Naive B cell (primary cell): ENCODE measurements at regions not wholly inside any gene's neighbourhood (a gene's known extent, or its start where the extent isn't known, plus 50 kb on each side); places are given as distances from the start of the nearest gene placed in this dataset.

ENCODE experiments used
- ATAC-seq, 2 donors: fragments of 150-1000 bp; cut with Tn5 transposase; 2 replicates each; pipeline ENCODE4 v1.10.0; 2021; ENCODE audit warnings: low read depth in 2 of 2, mild to moderate bottlenecking in 2 of 2, moderate library complexity in 2 of 2
- DNase-seq: peaks from one replicate; pipeline ENCODE4 v3.0.0; 2022
- H3K27ac Mint-ChIP-seq, 6 donors: one replicate each; pipeline ENCODE4 v1.8.0; 2020 to 2022; ENCODE audit warnings: mild to moderate bottlenecking in 6 of 6, mixed read lengths in 6 of 6, moderate library complexity in 5 of 6, inconsistent platforms in 2 of 6
- H3K27me3 Mint-ChIP-seq, 3 donors: one replicate each; pipeline ENCODE4 v1.8.0; 2021 to 2022; ENCODE audit warnings: mixed read lengths in 3 of 3, mild to moderate bottlenecking in 1 of 3
- H3K36me3 Mint-ChIP-seq, 2 donors: one replicate each; pipeline ENCODE4 v1.8.0; 2020 to 2022; ENCODE audit warnings: mixed read lengths in 2 of 2, inconsistent platforms in 1 of 2, mild to moderate bottlenecking in 1 of 2
- H3K4me1 Mint-ChIP-seq, 3 donors: one replicate each; pipeline ENCODE4 v1.8.0; 2020 to 2022; ENCODE audit warnings: mixed read lengths in 3 of 3, inconsistent platforms in 1 of 3, mild to moderate bottlenecking in 1 of 3, moderate library complexity in 1 of 3
- H3K4me3 Mint-ChIP-seq, 8 donors: one replicate each; pipeline ENCODE4 v1.8.0; 2020 to 2022; ENCODE audit warnings: mild to moderate bottlenecking in 8 of 8, mixed read lengths in 8 of 8, moderate library complexity in 8 of 8, inconsistent platforms in 2 of 8
- H3K9me3 Mint-ChIP-seq, 7 donors: one replicate each; pipeline ENCODE4 v1.8.0; 2020 to 2022; ENCODE audit warnings: mixed read lengths in 7 of 7, mild to moderate bottlenecking in 5 of 7, inconsistent platforms in 2 of 7, moderate library complexity in 1 of 7

DNA sequence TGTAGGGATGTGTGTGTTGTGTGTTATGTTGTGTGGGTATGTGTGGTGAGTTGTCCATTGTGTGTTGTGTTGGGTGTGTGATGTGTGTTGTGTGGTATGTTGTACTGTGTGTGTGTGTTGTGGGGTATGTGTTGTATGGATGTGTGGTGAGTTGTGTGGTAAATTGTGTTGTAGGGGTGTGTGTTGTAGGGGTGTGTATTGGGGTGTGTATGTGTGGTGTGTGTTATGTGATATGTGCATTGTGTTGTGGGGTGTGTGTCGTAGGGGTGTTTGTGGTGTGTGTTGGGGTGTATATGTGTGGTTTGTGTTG lies 97.8 kb upstream of the PODXL start:
- DNase-seq = no peak
- Mint-ChIP-seq H3K4me1 (peaks cover 0 to 9% (median 0%) of the 10 kb centered on the region in 3 donors), H3K9me3 (no peaks in the 10 kb centered on the region), H3K27me3 (peaks cover 4 to 17% (median 12%) of the 10 kb centered on the region in 3 donors), H3K27ac (peak overlapping the region in 1 of 6 donors; percentile 18), H3K36me3 (no peaks in the 10 kb centered on the region), H3K4me3 (no peak overlapping the region)
- ATAC-seq = no peak

DNA sequence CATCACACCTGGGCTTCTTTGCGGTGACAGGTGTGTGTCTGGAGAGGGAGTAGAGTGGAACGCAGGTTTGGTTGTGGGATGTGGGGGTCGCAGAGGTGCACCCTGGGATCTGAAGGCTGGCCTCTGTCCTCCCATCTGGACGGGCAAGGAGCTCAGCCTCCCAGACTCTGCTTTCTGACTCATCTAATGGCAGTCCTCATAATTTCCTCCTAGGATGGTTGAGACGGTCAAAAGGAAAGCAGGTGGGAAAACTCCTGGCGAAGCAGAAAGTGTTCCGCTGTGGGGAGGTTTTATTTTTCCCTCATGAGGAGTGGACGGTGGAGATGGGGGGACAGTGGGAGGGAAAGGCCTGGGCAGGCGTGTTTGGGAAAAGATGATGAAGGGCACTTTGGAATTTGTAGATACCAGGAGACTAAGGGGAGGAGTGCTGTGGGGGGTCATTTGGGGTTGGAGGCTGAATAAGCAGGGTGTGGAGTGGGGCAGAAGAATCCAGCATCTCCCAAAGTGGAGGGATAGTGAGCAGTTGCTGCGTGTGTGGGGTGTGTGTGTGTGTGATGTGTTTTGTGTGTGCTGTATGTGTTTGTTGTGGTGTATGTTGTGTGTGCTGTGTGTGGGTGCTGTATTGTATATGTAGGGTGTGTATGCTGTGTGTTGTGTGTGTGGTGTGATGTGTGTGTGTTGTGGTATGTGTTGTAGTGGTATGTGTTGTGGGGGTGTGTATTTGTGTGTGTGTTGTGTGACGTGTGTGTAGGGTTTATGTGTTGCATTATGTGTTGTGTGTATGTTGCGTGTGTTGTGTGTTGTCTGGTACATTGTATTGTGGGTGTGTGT lies 97.2 kb upstream of the PODXL start:
- no peaks in the 10 kb centered on the region for H3K36me3 Mint-ChIP-seq
- H3K27ac Mint-ChIP-seq = peak overlapping the region in 2 of 6 donors; percentile 73 to 86

DNA sequence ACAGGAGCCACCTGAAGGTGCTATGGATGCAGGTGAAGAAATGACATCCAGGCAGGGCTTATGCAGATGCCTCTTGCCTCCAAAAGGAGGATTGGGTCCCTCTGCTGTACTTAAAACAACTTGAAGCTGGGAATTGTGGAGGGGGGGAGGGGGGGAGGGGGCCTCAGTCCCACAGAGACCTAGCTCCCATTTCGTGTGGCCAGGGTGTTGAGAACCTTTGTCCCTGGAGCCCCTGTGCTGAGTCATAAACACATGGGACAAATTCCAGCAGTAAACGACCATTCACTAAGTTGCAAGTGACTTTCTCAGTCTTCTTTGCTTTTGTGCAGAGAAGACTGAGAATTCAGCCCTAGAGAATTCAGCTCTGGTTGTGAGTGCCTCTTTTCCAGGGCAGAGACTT lies 96.5 kb upstream of the PODXL start:
- Mint-ChIP-seq H3K9me3 (no peaks in the 10 kb centered on the region), H3K36me3 (no peaks in the 10 kb centered on the region), H3K27ac (no peak overlapping the region), H3K4me3 (no peak overlapping the region), H3K4me1 (peaks cover 0 to 9% (median 0%) of the 10 kb centered on the region in 3 donors), H3K27me3 (peaks cover 4 to 17% (median 13%) of the 10 kb centered on the region in 3 donors)
- no peak for DNase-seq
- ATAC-seq = no peak

More for the DNA sequence above, 97.2 kb upstream of the PODXL start:
- peaks cover 0 to 9% (median 0%) of the 10 kb centered on the region in 3 donors for H3K4me1 Mint-ChIP-seq
- no peak overlapping the region for H3K4me3 Mint-ChIP-seq
- no peak for DNase-seq
- no peaks in the 10 kb centered on the region for H3K9me3 Mint-ChIP-seq
- no peak for ATAC-seq
- H3K27me3 Mint-ChIP-seq = peaks cover 4 to 17% (median 12%) of the 10 kb centered on the region in 3 donors

DNA sequence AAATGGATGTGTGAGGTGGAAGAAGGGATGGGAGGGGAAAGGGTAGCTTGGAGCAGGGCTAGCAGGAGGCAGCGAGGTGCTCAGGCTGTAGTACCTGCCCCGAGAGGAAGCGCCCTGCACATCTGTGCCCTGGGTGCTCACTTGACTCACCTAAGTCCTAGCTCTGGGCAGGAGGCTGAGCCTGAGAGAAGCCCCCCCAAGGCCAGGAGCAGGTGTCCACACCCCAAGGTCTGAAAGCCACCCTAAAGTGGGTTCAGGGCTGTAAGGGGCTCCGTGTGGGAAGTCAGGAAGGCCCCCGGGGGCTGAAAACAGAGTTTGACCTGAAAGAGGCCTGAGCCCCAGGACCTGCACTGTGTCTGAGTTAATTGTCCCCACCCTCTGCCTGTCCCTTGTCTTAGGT lies 95.8 kb upstream of the PODXL start:
- peaks cover under 1 to 19% (median 17%) of the 10 kb centered on the region in 3 donors for H3K27me3 Mint-ChIP-seq
- H3K4me1 Mint-ChIP-seq = peaks cover 0 to 9% (median 0%) of the 10 kb centered on the region in 3 donors
- H3K4me3 Mint-ChIP-seq = no peak overlapping the region
- DNase-seq (no peak), ATAC-seq (no peak)
- peak overlapping the region in 1 of 6 donors; percentile 18 for H3K27ac Mint-ChIP-seq
- no peaks in the 10 kb centered on the region for H3K36me3 Mint-ChIP-seq
- no peaks in the 10 kb centered on the region for H3K9me3 Mint-ChIP-seq

GRCh38 chr7:131649879-131650278 lies 93.5 kb upstream of the PODXL start:
- Mint-ChIP-seq H3K27ac (no peak overlapping the region), H3K4me3 (no peak overlapping the region), H3K9me3 (no peaks in the 10 kb centered on the region)

DNA sequence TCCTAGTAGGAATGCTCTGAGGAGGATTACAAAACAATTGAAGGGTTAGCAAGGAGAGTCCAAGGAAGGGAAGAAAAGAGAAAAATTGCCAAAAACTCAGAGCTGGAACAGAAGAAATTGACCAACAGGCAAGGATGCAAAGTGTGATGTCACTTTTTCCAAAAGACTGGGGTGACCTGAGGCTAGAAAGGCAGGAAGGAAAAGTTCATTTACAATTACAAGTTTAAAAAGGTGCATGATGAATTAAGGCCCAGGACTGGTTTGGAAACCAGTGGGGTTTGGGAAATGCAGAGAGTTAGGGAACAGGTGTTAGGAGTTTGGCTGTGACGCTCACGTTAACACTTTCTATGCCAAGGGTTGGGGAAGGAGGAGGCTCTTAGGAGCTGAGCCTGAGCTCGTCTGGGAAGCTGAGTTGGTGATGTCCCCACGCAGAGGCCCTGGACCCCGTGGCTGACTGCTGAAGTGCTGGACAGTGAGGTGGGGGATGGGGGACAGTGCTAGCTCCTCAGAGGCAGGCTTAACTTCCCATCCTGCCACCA lies 92.6 kb upstream of the PODXL start:
- Mint-ChIP-seq H3K27ac (no peak overlapping the region), H3K36me3 (no peaks in the 10 kb centered on the region), H3K4me1 (peaks cover 0 to 4% (median 0%) of the 10 kb centered on the region in 3 donors), H3K27me3 (peaks cover 5 to 26% (median 17%) of the 10 kb centered on the region in 3 donors), H3K9me3 (peaks cover 0 to 1% (median 0%) of the 10 kb centered on the region in 7 donors), H3K4me3 (no peak overlapping the region)
- DNase-seq (no peak), ATAC-seq (no peak)

More at GRCh38 chr7:131649879-131650278, 93.5 kb upstream of the PODXL start:
- ATAC-seq = no peak
- Mint-ChIP-seq H3K36me3 (no peaks in the 10 kb centered on the region), H3K27me3 (peaks cover 2 to 21% (median 20%) of the 10 kb centered on the region in 3 donors), H3K4me1 (peaks cover 0 to 9% (median 0%) of the 10 kb centered on the region in 3 donors)
- DNase-seq = no peak

DNA sequence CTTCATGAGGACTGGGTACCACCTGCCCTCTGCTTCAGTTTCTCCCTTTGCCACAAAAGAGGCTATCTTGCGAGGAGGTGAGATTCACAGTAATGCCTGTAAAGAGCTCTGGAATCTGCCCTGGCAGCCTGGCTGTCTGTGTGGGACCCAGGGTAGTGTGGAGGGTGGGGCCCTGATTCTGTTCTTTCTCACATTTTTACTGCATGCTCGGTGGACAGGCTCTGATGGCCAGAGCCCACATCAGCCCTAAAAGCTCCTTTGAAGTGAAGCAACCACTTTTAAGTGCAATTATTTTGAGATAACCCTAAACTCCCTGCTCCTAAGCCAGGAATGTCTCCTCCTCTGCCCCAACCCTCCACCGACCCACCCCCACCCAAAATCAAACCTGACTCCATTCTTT lies 92.1 kb upstream of the PODXL start:
- Mint-ChIP-seq H3K4me1 (no peaks in the 10 kb centered on the region), H3K27me3 (peaks cover 5 to 21% (median 12%) of the 10 kb centered on the region in 3 donors), H3K9me3 (peaks cover 0 to 1% (median 0%) of the 10 kb centered on the region in 7 donors), H3K36me3 (no peaks in the 10 kb centered on the region), H3K4me3 (no peak overlapping the region), H3K27ac (no peak overlapping the region)
- DNase-seq = no peak
- ATAC-seq = no peak

DNA sequence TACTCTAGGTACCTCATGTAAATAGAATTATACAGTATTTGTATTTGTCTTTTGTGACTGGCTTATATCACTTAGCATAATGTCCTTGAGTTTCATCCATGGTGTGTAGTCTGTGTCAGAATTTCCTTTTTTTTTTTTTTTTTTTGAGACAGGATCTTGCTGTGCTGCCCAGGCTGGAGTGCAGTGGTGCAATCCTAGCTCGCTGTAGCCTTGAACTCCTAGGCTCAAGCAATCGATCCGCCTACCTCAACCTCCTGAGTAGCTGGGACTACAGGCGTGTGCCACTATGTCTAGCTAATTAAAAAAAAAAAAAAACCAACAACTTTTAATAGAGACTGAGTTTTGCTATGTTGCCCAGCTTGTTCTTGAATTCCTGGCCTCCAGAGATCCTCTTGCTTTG lies 89.8 kb upstream of the PODXL start:
- Mint-ChIP-seq H3K27me3 (peaks cover 5 to 31% (median 22%) of the 10 kb centered on the region in 3 donors), H3K9me3 (peaks cover 0 to 1% (median 0%) of the 10 kb centered on the region in 7 donors), H3K36me3 (no peaks in the 10 kb centered on the region), H3K4me1 (no peaks in the 10 kb centered on the region), H3K27ac (no peak overlapping the region), H3K4me3 (no peak overlapping the region)
- no peak for ATAC-seq
- no peak for DNase-seq

GRCh38 chr7:131642429-131642828 lies 86.0 kb upstream of the PODXL start:
- Mint-ChIP-seq H3K4me1 (no peaks in the 10 kb centered on the region), H3K4me3 (no peak overlapping the region), H3K27ac (peak overlapping the region in 1 of 6 donors; percentile 59), H3K27me3 (peaks cover 5 to 25% (median 24%) of the 10 kb centered on the region in 3 donors), H3K9me3 (peaks cover 0 to 1% (median 0%) of the 10 kb centered on the region in 7 donors), H3K36me3 (no peaks in the 10 kb centered on the region)
- ATAC-seq = no peak
- DNase-seq = no peak

- H3K36me3 Mint-ChIP-seq = peaks cover 0 to 7% of the 10 kb centered on the region in 2 donors
- H3K27me3 Mint-ChIP-seq = peaks cover 5 to 38% (median 23%) of the 10 kb centered on the region in 3 donors
- H3K9me3 Mint-ChIP-seq = peaks cover 0 to 1% (median 0%) of the 10 kb centered on the region in 7 donors
- DNase-seq (no peak), ATAC-seq (no peak)
- H3K4me3 Mint-ChIP-seq = no peak overlapping the region
- no peak overlapping the region for H3K27ac Mint-ChIP-seq
- no peaks in the 10 kb centered on the region for H3K4me1 Mint-ChIP-seq
Measured at GRCh38 chr7:131640686-131641085, 84.3 kb upstream of the PODXL start.

- ATAC-seq = no peak
- H3K27me3 Mint-ChIP-seq = peaks cover 0 to 30% (median 15%) of the 10 kb centered on the region in 3 donors
Measured at GRCh38 chr7:131638641-131639430, 82.4 kb upstream of the PODXL start.

GRCh38 chr7:131637859-131638258 lies 81.4 kb upstream of the PODXL start:
- H3K9me3 Mint-ChIP-seq = no peaks in the 10 kb centered on the region
- peaks cover 0 to 30% (median 15%) of the 10 kb centered on the region in 3 donors for H3K27me3 Mint-ChIP-seq
- no peak overlapping the region for H3K4me3 Mint-ChIP-seq
- H3K27ac Mint-ChIP-seq = no peak overlapping the region
- DNase-seq (no peak), ATAC-seq (no peak)
- H3K36me3 Mint-ChIP-seq = peaks cover 0 to 7% of the 10 kb centered on the region in 2 donors
- H3K4me1 Mint-ChIP-seq = no peaks in the 10 kb centered on the region

More at GRCh38 chr7:131638641-131639430, 82.4 kb upstream of the PODXL start:
- Mint-ChIP-seq H3K4me3 (no peak overlapping the region), H3K9me3 (no peaks in the 10 kb centered on the region), H3K36me3 (peaks cover 0 to 7% of the 10 kb centered on the region in 2 donors), H3K4me1 (no peaks in the 10 kb centered on the region), H3K27ac (no peak overlapping the region)
- DNase-seq = no peak

DNA sequence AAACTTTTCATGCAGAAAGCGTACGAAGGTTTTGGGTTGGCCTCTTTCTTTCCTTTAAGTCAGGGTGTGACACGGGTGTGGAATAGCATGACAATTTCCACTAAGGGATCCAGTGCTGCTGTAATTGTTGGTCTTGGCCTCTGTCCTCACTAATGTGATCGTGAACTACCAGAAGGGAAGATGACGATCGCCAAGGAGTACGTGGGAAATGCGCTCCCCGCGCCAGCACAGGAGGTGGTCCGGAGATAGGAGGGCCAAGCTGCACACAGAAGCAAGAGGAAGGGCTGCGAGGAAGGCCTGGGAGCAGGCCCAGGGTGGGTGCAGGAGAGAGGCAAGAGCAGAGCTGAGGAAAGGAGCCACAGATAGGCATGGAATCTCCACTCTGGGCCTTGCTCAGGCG lies 79.7 kb upstream of the PODXL start:
- no peaks in the 10 kb centered on the region for H3K4me1 Mint-ChIP-seq
- ATAC-seq = no peak
- peaks cover 0 to 7% of the 10 kb centered on the region in 2 donors for H3K36me3 Mint-ChIP-seq
- H3K27ac Mint-ChIP-seq = no peak overlapping the region
- no peaks in the 10 kb centered on the region for H3K9me3 Mint-ChIP-seq
- H3K27me3 Mint-ChIP-seq = peaks cover 2 to 22% (median 3%) of the 10 kb centered on the region in 3 donors
- no peak overlapping the region for H3K4me3 Mint-ChIP-seq
- DNase-seq = no peak
